Suprapubic skin (tissue), 4 donors: ENCODE measurements at regions not wholly inside any gene's neighbourhood (a gene's known extent, or its start where the extent isn't known, plus 50 kb on each side); places are given as distances from the start of the nearest gene placed in this dataset.

ENCODE experiments used
- DNase-seq, 2 donors: peaks; one replicate each; pipeline ENCODE4 v3.0.0-alpha.2; 2019; ENCODE audit warnings: low spot score in 2 of 2
- H3K27ac ChIP-seq: fragments of 200-600 bp; sonication (generic); one replicate; pipeline ENCODE4 v1.5.1; 2019
- H3K27me3 ChIP-seq: fragments of 200-600 bp; sonication (generic); one replicate; pipeline ENCODE4 v1.5.1; 2019
- H3K36me3 ChIP-seq: fragments of 200-600 bp; sonication (generic); one replicate; pipeline ENCODE4 v1.5.1; 2019
- H3K4me1 ChIP-seq: fragments of 200-600 bp; sonication (generic); one replicate; pipeline ENCODE4 v1.5.1; 2019
- H3K4me3 ChIP-seq: fragments of 200-600 bp; sonication (generic); one replicate; pipeline ENCODE4 v1.5.1; 2019; ENCODE audit warnings: mild to moderate bottlenecking
- H3K9me3 ChIP-seq: fragments of 200-600 bp; sonication (generic); one replicate; pipeline ENCODE4 v1.5.1; 2019
- EP300 ChIP-seq: sonication (generic); formaldehyde crosslinking; IDR thresholded peaks from one replicate; pipeline ENCODE4 v1.6.1; 2017; ENCODE audit warnings: antibody characterized with exemption
- POLR2AphosphoS5 ChIP-seq, 3 donors: sonication (generic); formaldehyde crosslinking; IDR thresholded peaks; one replicate each; pipeline ENCODE4 v1.6.1; 2017; ENCODE audit warnings: antibody characterized with exemption in 3 of 3
- whole genome bisulfite sequencing: methylation state at CpG from one replicate; pipeline ENCODE4 v1.1.5; 2018; 5-methylcytosine and 5-hydroxymethylcytosine counted together
- TF ChIP-seq, protein P1 (sequence below), 2 donors: fragments of 200-600 bp in 1 of 2; fragments of 450-650 bp in 1 of 2; sonication (generic) in 1 of 2; IDR thresholded peaks; one replicate each; pipeline ENCODE4 v1.5.1; 2016 to 2019; ENCODE audit warnings: antibody characterized with exemption in 2 of 2, mild to moderate bottlenecking in 1 of 2, moderate library complexity in 1 of 2

DNA sequence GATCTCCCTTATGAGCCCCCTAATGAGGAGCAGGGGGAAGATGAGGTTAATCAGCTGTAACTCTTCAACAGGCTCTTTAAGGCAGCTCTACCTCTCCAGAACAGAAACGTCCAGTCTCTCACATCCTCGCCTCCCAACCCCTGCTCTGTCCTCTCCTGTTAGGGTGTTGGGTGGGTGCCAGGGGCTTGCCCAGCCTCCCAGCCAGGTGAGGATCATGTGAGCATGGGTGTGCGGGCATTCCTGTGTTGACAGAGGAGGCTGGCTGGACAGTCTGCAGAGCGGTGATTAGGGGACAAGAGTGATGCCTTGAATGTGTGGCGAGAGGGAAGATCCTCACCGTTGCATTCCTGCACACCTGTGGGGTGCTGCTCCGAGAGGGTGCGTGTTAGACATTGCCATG lies 51.7 kb downstream of the CCDC180 start:
- H3K27ac ChIP-seq = no peak overlapping the region
- H3K4me3 ChIP-seq = no peak overlapping the region
- H3K4me1 ChIP-seq = no peaks in the 10 kb centered on the region
- H3K27me3 ChIP-seq = no peaks in the 10 kb centered on the region
- peaks cover 58% of the 10 kb centered on the region for H3K36me3 ChIP-seq
- H3K9me3 ChIP-seq = no peaks in the 10 kb centered on the region
- TF ChIP-seq EP300 = no peak
- TF ChIP-seq, protein P1, sequence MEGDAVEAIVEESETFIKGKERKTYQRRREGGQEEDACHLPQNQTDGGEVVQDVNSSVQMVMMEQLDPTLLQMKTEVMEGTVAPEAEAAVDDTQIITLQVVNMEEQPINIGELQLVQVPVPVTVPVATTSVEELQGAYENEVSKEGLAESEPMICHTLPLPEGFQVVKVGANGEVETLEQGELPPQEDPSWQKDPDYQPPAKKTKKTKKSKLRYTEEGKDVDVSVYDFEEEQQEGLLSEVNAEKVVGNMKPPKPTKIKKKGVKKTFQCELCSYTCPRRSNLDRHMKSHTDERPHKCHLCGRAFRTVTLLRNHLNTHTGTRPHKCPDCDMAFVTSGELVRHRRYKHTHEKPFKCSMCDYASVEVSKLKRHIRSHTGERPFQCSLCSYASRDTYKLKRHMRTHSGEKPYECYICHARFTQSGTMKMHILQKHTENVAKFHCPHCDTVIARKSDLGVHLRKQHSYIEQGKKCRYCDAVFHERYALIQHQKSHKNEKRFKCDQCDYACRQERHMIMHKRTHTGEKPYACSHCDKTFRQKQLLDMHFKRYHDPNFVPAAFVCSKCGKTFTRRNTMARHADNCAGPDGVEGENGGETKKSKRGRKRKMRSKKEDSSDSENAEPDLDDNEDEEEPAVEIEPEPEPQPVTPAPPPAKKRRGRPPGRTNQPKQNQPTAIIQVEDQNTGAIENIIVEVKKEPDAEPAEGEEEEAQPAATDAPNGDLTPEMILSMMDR (IDR thresholded peaks at IDR 0.05) = no peak
- no peak for TF ChIP-seq POLR2AphosphoS5 (IDR thresholded peaks at IDR 0.05)
- WGBS = 89% methylated on average over 7 of the region's 8 CpGs
- DNase-seq = no peak
